Activated effector memory CD4-positive, alpha-beta T cell treated with anti-CD3 and anti-CD28 coated beads, Interleukin-2, amount 50 U/mL, for 16 hours (primary cell): ENCODE measurements at regions not wholly inside any gene's neighbourhood (a gene's known extent, or its start where the extent isn't known, plus 50 kb on each side); places are given as distances from the start of the nearest gene placed in this dataset.

Experiments
- DNase-seq: peaks from one replicate; pipeline ENCODE4 v3.0.0-alpha.2; 2020

DNA sequence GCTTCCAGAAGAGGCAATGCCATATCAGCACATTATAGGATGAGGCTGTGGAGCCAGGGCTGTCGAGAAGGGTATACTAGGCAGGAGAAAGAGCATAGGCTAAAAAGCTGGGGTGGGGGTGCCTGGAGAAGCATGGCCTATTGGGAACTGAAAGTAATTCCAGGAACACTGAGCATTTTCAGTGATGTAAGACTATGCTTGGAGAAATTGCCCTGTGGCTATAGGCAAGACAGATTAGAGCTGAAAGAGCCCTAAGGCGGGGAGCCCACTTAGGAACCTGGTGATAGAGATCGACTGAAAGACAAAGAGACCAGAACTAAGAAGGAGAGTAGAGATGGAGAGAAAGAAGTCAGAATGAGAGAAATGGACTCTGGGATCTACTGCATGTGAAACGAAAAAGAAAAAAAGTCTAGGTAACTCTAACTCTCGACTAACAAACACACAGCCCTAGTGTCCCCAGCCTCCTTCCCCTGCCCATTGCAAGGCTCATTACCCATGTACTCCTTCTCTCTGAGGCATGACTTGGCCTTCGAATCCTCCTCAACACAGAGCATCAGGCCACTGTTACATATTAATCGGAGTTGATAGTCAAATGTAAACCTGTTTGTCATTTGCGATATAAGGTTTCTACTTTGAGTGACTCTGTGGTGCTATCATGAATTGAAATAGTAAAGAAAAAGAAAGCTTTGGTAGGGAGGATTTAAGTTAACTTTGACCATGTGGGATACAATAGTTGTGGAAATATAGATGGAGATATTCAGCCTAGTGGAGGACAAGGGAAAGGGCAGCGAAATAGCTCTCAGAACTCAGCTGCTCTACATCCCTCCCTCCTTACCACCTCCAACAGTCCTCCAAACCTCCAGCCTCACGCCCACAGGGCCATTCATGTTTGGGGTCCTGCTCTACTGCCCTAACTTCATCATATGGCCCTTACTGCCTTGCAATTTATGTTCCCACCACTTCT is 52.3 kb upstream of the BMAL1 start:
- DNase-seq = no peak

- DNase-seq = no peak
These were observed 49.8 kb upstream of the BMAL1 start for GRCh38 chr11:13227676-13228255.
